Fibroblast of the aortic adventitia (primary cell): ENCODE measurements at regions not wholly inside any gene's neighbourhood (a gene's known extent, or its start where the extent isn't known, plus 50 kb on each side); places are given as distances from the start of the nearest gene placed in this dataset.

Experiments
- DNase-seq: peaks from one replicate; pipeline ENCODE4 v3.0.0-alpha.2; 2010; ENCODE audit warnings: low read depth
- H3K4me3 ChIP-seq: 2 replicates; pipeline ENCODE4 v1.5.1; 2011; ENCODE audit warnings: low read depth, mild to moderate bottlenecking, control low read depth, low read length, moderate library complexity
- CTCF ChIP-seq: IDR thresholded peaks from 2 replicates; pipeline ENCODE4 v1.5.1; 2011; ENCODE audit warnings: mild to moderate bottlenecking, low read length, control low read depth, inconsistent platforms; ENCODE audit not compliant: insufficient read depth

DNA sequence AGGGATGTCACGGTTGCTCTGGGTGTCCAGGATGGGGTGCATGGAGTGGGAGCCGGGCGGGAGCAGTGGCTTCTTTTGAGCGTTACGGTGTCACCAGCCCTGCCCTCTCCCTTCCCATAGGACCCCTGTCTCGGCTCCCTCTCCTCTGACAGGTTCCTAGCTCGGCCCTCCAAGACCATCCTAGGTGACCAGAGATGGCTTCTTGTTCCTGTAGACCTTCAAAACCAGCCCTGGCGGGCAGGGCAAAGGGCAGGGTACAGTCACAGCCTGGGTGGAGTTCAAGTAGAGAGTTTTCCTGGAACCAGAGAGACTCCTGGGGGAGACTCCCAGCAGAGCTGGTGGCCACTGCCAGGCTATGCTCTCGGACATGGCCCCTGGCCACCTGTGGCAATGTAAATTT lies 345.6 kb upstream of the AJAP1 start:
- TF ChIP-seq CTCF = no peak
- no peak for DNase-seq
- H3K4me3 ChIP-seq = no peak overlapping the region

- no peak for TF ChIP-seq CTCF
- DNase-seq = no peak
- no peak overlapping the region for H3K4me3 ChIP-seq
These were observed 344.6 kb upstream of the AJAP1 start for GRCh38 chr1:4309676-4310320.

DNA sequence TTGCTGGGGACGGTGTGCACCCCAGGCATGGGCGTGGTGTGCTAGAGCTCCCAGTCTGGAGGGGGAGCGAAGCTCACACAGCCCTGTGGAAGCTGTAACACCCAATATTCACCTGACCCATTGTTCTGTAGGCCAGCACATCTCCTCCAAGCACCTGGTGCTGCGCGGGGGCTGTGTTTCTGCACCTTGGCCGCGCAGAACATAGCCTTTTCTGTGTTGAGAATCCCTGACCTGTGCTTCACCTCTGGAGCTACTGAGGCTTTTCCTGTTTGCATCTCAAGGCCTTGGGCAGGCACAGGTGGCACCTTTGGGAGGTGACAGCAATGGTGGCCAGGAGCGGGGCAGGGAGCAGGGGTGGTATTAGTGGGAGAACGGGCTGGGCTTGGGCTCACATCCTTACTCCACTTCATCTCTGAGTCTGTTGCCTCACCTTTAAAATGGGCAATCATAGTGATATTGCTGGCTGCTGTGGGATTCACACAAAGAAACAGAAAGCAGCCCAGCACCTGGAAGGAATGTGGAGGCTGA lies 343.9 kb upstream of the AJAP1 start:
- TF ChIP-seq CTCF = no peak
- no peak overlapping the region for H3K4me3 ChIP-seq
- no peak for DNase-seq

DNA sequence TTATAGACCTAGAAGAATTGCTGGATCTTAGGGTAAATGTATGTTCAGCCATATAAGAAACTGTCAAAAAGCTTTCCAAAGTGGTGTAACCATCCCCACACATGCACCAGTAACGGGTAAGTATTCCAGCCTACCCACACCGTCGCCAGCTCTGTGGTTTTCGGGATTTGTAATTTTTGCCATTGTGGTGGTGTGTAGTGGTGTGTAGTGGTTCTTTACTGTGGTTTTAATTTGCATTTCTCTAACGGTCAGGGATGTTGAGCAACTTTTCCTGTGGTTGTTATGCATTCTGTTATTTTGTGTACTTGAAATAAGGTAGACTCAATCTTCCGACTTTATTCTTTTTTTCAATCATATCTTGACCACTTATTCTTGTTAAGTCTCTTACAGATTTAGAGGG lies 342.4 kb upstream of the AJAP1 start:
- H3K4me3 ChIP-seq = no peak overlapping the region
- TF ChIP-seq CTCF = no peak
- no peak for DNase-seq

DNA sequence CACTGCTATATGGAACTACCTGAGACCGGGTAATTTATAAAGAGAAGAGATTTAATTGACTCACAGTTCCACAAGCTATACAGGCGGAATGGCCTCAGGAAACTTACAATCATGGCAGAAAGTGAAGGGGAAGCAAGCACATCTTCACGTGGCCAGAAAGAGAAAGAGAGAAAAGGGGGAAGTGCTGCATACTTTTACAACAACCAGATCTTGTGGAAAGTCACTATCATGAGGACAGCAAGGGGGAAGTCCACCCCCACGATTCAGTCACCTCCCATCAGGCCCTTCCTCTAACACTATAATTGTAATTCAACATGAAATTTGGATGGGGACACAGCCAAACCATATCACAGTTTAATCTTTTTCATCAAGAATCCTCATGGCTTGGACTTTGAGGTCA lies 339.2 kb upstream of the AJAP1 start:
- no peak overlapping the region for H3K4me3 ChIP-seq
- no peak for DNase-seq
- TF ChIP-seq CTCF = no peak

DNA sequence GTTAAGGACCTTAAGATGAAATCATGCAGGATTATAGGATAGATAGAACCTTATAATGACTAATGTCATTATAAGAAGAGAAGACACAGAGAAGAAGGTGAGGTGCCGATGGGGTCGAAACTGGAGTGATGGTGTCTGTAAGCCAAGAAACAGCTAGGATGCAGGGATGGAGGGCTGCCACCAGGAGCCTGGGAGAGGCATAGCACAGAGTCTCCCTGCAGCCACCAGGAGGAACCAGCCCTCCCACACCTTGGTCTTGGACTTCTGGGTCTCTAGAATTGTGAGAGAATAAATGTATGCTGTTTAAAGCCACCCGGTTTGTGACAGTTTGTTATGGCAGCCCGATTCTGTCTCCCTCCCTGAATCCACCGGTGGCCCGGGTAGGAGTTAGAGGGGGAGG lies 337.2 kb upstream of the AJAP1 start:
- no peak overlapping the region for H3K4me3 ChIP-seq
- no peak for DNase-seq
- TF ChIP-seq CTCF = no peak

- no peak overlapping the region for H3K4me3 ChIP-seq
- no peak for TF ChIP-seq CTCF
- DNase-seq = no peak
These were observed 335.7 kb upstream of the AJAP1 start for GRCh38 chr1:4318720-4319119.
